ENCODE measurements at regions not wholly inside any gene's neighbourhood (a gene's known extent, or its start where the extent isn't known, plus 50 kb on each side); places are given as distances from the start of the nearest gene placed in this dataset.

DNA sequence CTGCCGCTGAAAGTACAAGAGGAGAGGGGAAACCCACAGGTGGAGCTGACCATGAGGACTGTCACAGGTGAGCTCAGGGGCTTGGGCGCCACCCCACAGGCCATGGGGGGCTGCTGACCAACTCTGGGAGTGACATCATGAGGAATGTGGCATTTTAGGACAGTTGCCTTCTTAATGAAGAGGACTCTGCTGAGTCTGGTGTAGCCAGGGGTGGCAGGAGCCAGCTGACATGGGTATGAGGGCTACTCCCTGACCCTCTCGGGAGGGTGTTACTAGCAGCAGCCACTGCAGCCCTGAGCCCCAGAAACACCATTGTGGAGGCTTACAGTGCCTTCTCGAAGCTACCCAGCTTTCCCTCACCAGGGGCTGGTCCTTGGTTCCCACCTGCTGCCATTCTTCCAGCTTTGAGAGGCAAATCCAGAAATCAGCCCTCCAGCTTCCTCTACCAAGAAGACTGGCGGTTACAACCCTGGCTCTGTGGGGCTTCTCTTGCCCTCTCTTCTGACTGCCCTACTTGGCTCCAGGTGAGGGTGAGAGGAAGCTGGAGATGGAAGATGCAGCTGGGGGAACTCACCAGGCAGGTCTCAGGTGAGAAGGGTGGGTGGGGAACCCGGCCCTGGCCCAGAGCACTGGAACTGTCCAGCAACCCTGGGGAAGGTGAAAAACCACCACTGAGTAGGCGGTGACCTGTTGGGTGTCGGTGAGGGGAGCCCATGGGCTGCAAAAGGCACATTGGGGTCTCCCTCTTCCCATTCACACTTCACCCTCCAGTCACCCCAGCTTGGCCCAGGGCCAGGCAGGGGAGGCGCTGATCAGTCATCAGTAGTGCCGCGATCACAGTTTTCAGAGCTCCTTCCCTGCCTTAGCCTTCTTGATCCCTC is 98.5 kb downstream of the MCFD2 start:
- Histone ChIP-seq H3K4me1 (no peaks in the 10 kb centered on the region), H3K27me3 (no peaks in the 10 kb centered on the region), H3K9me3 (no peaks in the 10 kb centered on the region), H3K27ac (no peak overlapping the region), H3K36me3 (replicated peaks in 1 of 2; ENCODE audit: insufficient read depth in 1 of 2, low read depth in 2 of 2) (no peaks in the 10 kb centered on the region), H3K4me3 (no peak overlapping the region)
- no peak for DNase-seq
- TF ChIP-seq CTCF (IDR thresholded peaks at IDR 0.05) (no peak), POLR2A (IDR thresholded peaks at IDR 0.05) (no peak)
- 89 to 94% methylated on average over 9 to 11 of the region's 11 CpGs for WGBS, 2 donors
- no peak for ATAC-seq
- intact Hi-C loops (cut with DNase I), result no loop called here

DNA sequence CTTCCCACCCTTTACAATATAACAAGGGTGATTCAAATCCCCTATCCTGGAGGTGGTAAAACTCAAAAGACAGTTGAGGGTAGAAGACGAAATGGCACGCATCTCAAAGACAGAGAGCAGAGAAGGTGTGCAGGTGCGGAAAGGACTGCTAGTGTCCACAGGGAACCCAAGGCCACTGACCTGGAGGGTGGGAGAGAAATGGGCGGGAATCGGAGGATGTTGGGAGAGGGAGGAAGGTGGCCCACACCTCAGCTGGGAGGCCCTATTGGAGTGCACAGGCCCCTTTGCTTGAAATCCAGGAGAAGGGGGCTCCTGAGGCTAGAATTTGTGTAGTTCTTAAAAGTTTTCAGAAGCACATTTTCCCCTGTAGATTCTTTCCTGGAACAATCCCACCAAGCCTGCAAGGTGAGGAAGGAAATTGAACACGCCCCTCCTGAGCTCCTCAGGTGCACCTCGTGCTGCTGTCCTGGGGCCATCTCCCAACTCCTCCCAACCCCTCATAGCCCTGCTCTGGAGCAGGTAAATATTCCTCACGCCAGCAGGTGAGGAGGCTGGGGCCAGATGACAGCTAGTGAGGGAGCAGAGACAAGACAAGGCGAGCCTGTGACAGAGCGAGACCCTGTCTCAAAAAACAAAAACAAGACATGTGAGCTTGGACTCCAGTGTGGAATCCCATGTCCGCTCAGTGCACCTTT is 99.3 kb downstream of the MCFD2 start:
- H3K27ac ChIP-seq, result no peak overlapping the region
- H3K4me3 ChIP-seq, result no peak overlapping the region
- DNase-seq, result no peak
- ATAC-seq, result no peak
- H3K9me3 ChIP-seq, result no peaks in the 10 kb centered on the region
- no peaks in the 10 kb centered on the region for H3K4me1 ChIP-seq
- H3K36me3 ChIP-seq (replicated peaks in 1 of 2; ENCODE audit: insufficient read depth in 1 of 2, low read depth in 2 of 2), result no peaks in the 10 kb centered on the region
- WGBS, 2 donors, result 91 to 95% methylated on average over 11 of the region's 11 CpGs
- no peaks in the 10 kb centered on the region for H3K27me3 ChIP-seq
- TF ChIP-seq CTCF (IDR thresholded peaks at IDR 0.05) (no peak), POLR2A (IDR thresholded peaks at IDR 0.05) (no peak)
- intact Hi-C loops (cut with DNase I), result no loop called here

GRCh38 chr2:46815121-46815802 is 100.3 kb downstream of the MCFD2 start:
- intact Hi-C loops (cut with DNase I), result no loop called here
- Histone ChIP-seq H3K4me1 (no peaks in the 10 kb centered on the region), H3K27ac (no peak overlapping the region), H3K36me3 (replicated peaks in 1 of 2; ENCODE audit: insufficient read depth in 1 of 2, low read depth in 2 of 2) (no peaks in the 10 kb centered on the region), H3K4me3 (no peak overlapping the region), H3K27me3 (no peaks in the 10 kb centered on the region), H3K9me3 (no peaks in the 10 kb centered on the region)
- ATAC-seq, result no peak
- no peak for DNase-seq
- no peak for TF ChIP-seq CTCF (IDR thresholded peaks at IDR 0.05)
- TF ChIP-seq POLR2A (IDR thresholded peaks at IDR 0.05), result no peak
- 84% methylated on average over 10 of the region's 10 CpGs for WGBS, 2 donors

DNA sequence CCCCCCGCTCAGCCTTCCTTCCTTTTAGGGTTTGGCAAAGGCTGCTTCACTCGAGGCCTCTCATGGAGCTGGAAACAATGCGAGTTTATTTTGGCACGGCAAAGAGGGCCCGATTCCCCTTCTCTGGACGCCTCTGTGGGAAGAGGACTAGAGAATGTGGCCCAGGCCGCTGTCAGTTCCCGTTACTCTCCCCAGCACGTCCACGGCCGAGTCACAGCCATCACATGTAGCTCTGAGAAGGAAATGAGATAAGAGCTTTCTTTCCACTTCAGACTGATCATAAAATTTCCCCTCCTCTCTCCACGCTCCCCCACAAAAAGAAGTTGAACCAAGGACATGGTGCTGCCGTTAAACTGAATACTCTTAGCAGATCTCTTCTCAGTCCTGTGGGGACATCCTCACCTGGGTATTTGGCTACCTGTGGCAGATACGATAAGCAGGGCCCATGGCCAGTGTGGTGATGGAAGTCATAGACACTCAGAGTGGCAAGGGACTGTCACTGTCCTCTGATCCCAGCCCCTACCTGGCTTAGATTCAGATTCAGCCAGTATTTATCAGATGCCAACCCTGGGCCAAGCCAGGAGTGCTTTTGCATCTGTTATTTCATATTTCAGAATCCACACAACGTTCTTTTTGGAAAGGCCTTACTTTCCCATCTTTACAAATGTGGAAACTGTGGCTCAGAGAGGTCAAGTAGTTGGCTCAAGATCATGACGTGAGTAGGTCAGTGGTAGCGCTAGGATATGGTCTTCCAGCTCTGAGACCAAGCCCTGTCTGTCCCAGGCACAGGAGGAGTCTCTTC is 101.2 kb downstream of the MCFD2 start:
- Histone ChIP-seq H3K4me1 (no peaks in the 10 kb centered on the region), H3K27ac (peak overlapping the region in 3 of 4 donors; percentile 2 to 50 (median 25))
- TF ChIP-seq CTCF (IDR thresholded peaks at IDR 0.05), result no peak
- TF ChIP-seq POLR2A (IDR thresholded peaks at IDR 0.05), result no peak

More for the DNA sequence above, 101.2 kb downstream of the MCFD2 start:
- H3K4me3 ChIP-seq, result no peak overlapping the region
- intact Hi-C loops (cut with DNase I), result no loop called here
- peak in 2 of 4 donors; percentile 29 to 46 for DNase-seq
- ATAC-seq, result peak; percentile 51
- no peaks in the 10 kb centered on the region for H3K36me3 ChIP-seq (replicated peaks in 1 of 2; ENCODE audit: insufficient read depth in 1 of 2, low read depth in 2 of 2)
- H3K27me3 ChIP-seq, result no peaks in the 10 kb centered on the region
- no peaks in the 10 kb centered on the region for H3K9me3 ChIP-seq
- WGBS, 2 donors, result 63 to 69% methylated on average over 17 of the region's 17 CpGs

All from body of pancreas (tissue), 4 donors.